ENCODE measurements at regions not wholly inside any gene's neighbourhood (a gene's known extent, or its start where the extent isn't known, plus 50 kb on each side); places are given as distances from the start of the nearest gene placed in this dataset.

- H3K36me3 ChIP-seq (ENCODE audit: low read depth) = no peaks in the 10 kb centered on the region
- H3K27ac ChIP-seq = no peak overlapping the region
- H3K4me1 ChIP-seq (replicated peaks; ENCODE audit: insufficient read depth) = no peaks in the 10 kb centered on the region
- peaks cover 94% of the 10 kb centered on the region for H3K27me3 ChIP-seq (ENCODE audit: insufficient read depth, low read depth)
- H3K9me3 ChIP-seq (ENCODE audit: insufficient read depth, low read depth) = no peaks in the 10 kb centered on the region
- H4K20me1 ChIP-seq (ENCODE audit: insufficient read depth) = no peaks in the 10 kb centered on the region; the same call in 1 of the 2 replicates
- DNase-seq = no peak
- BruUV-seq (replicated peaks) = no TSS peak
- TF ChIP-seq CTCF (conservative IDR thresholded peaks at IDR 0.05) (no peak), EZH2 (IDR thresholded peaks at IDR 0.05; ENCODE audit: low read depth) (no peak)
- no peak overlapping the region for H2AFZ ChIP-seq
- no peak overlapping the region for H3K4me3 ChIP-seq
- H3F3A ChIP-seq (ENCODE audit: insufficient read depth, low read depth) = no peaks in the 10 kb centered on the region
- no peaks in the 10 kb centered on the region for H3K9me2 ChIP-seq (ENCODE audit: insufficient read depth)
- POLR2A ChIA-PET (ENCODE audit: unreplicated experiment) = no interaction called here
- H3K4me2 ChIP-seq = no peak overlapping the region
- H3K79me2 ChIP-seq (ENCODE audit: low read depth) = no peaks in the 10 kb centered on the region
- intact Hi-C loops (cut with micrococcal nuclease; ENCODE audit: unreplicated experiment) = no loop called here
- CTCF ChIA-PET = no interaction called here
Measured at GRCh38 chr3:127425505-127426443, 137.9 kb upstream of the PRR20G start.

- Histone ChIP-seq H3K4me2 (no peak overlapping the region), H3K36me3 (ENCODE audit: low read depth) (no peaks in the 10 kb centered on the region), H3K79me2 (ENCODE audit: low read depth) (no peaks in the 10 kb centered on the region), H2AFZ (no peak overlapping the region), H3K9me3 (ENCODE audit: insufficient read depth, low read depth) (no peaks in the 10 kb centered on the region), H3K27me3 (ENCODE audit: insufficient read depth, low read depth) (peaks cover 97% of the 10 kb centered on the region), H3F3A (ENCODE audit: insufficient read depth, low read depth) (no peaks in the 10 kb centered on the region), H3K27ac (no peak overlapping the region), H3K4me1 (replicated peaks; ENCODE audit: insufficient read depth) (no peaks in the 10 kb centered on the region), H4K20me1 (ENCODE audit: insufficient read depth) (no peaks in the 10 kb centered on the region; the same call in 1 of the 2 replicates), H3K4me3 (no peak overlapping the region), H3K9me2 (ENCODE audit: insufficient read depth) (no peaks in the 10 kb centered on the region)
- no TSS peak for BruUV-seq (replicated peaks)
- POLR2A ChIA-PET (ENCODE audit: unreplicated experiment) = no interaction called here
- CTCF ChIA-PET = no interaction called here
- TF ChIP-seq EZH2 (IDR thresholded peaks at IDR 0.05; ENCODE audit: low read depth) (no peak), CTCF (conservative IDR thresholded peaks at IDR 0.05) (no peak)
- no peak for DNase-seq
- intact Hi-C loops (cut with micrococcal nuclease; ENCODE audit: unreplicated experiment) = no loop called here
Measured at GRCh38 chr3:127424766-127425504, 137.1 kb upstream of the PRR20G start.

GRCh38 chr3:127423856-127424765 is 136.3 kb upstream of the PRR20G start:
- intact Hi-C loops (cut with micrococcal nuclease; ENCODE audit: unreplicated experiment) = no loop called here
- Histone ChIP-seq H3K79me2 (ENCODE audit: low read depth) (no peaks in the 10 kb centered on the region), H3K9me3 (ENCODE audit: insufficient read depth, low read depth) (no peaks in the 10 kb centered on the region), H3K4me2 (no peak overlapping the region), H3K36me3 (ENCODE audit: low read depth) (no peaks in the 10 kb centered on the region), H3F3A (ENCODE audit: insufficient read depth, low read depth) (no peaks in the 10 kb centered on the region), H3K9me2 (ENCODE audit: insufficient read depth) (no peaks in the 10 kb centered on the region), H3K27ac (no peak overlapping the region), H2AFZ (no peak overlapping the region), H3K4me1 (replicated peaks; ENCODE audit: insufficient read depth) (no peaks in the 10 kb centered on the region), H3K4me3 (no peak overlapping the region), H3K27me3 (ENCODE audit: insufficient read depth, low read depth) (peaks cover 97% of the 10 kb centered on the region), H4K20me1 (ENCODE audit: insufficient read depth) (no peaks in the 10 kb centered on the region)
- TF ChIP-seq CTCF (conservative IDR thresholded peaks at IDR 0.05) (no peak), EZH2 (IDR thresholded peaks at IDR 0.05; ENCODE audit: low read depth) (no peak)
- BruUV-seq (replicated peaks) = no TSS peak
- POLR2A ChIA-PET (ENCODE audit: unreplicated experiment) = no interaction called here
- no peak for DNase-seq
- CTCF ChIA-PET = no interaction called here
